C4-2B (cell line): ENCODE measurements at regions not wholly inside any gene's neighbourhood (a gene's known extent, or its start where the extent isn't known, plus 50 kb on each side); places are given as distances from the start of the nearest gene placed in this dataset.

Experiments
- CTCF ChIP-seq: fragments of 450-650 bp; conservative IDR thresholded peaks from 2 replicates; pipeline ENCODE4 v1.5.1; 2017; ENCODE audit warnings: mild to moderate bottlenecking
- ZFX ChIP-seq: fragments of 450-650 bp; IDR thresholded peaks from 2 replicates; pipeline ENCODE4 v1.6.1; 2017

GRCh38 chr11:107249054-107249453 lies 208.6 kb downstream of the CWF19L2 start:
- TF ChIP-seq CTCF (no peak), ZFX (no peak)
